Hepatocyte (in vitro differentiated cells): ENCODE measurements at regions not wholly inside any gene's neighbourhood (a gene's known extent, or its start where the extent isn't known, plus 50 kb on each side); places are given as distances from the start of the nearest gene placed in this dataset.

Experiments used
- DNase-seq: peaks from one replicate; pipeline ENCODE4 v3.0.0-alpha.2; 2016; ENCODE audit warnings: low spot score
- H2AFZ ChIP-seq: fragments of 200-600 bp; sonication (generic); 2 replicates; pipeline ENCODE4 v1.6.0; 2016; ENCODE audit warnings: antibody characterized with exemption, mild to moderate bottlenecking
- H3K27ac ChIP-seq: fragments of 200-600 bp; sonication (generic); 2 replicates; pipeline ENCODE4 v1.5.1; 2016; ENCODE audit warnings: mild to moderate bottlenecking
- H3K27me3 ChIP-seq: fragments of 200-600 bp; sonication (generic); 2 replicates; pipeline ENCODE4 v1.6.1; 2016
- H3K36me3 ChIP-seq: fragments of 200-600 bp; sonication (generic); replicated peaks from 2 replicates; pipeline ENCODE4 v1.5.1; 2016; ENCODE audit warnings: low read depth; ENCODE audit not compliant: insufficient read depth
- H3K4me1 ChIP-seq: fragments of 200-600 bp; sonication (generic); 2 replicates; pipeline ENCODE4 v1.5.1; 2016; ENCODE audit warnings: mild to moderate bottlenecking, moderate library complexity; ENCODE audit not compliant: insufficient read depth
- H3K4me2 ChIP-seq: fragments of 200-600 bp; sonication (generic); 2 replicates; pipeline ENCODE4 v1.6.0; 2016
- H3K4me3 ChIP-seq: fragments of 200-600 bp; sonication (generic); 2 replicates; pipeline ENCODE4 v1.5.1; 2016; ENCODE audit warnings: mild to moderate bottlenecking
- H3K79me2 ChIP-seq: fragments of 200-600 bp; sonication (generic); 2 replicates; pipeline ENCODE4 v1.6.0; 2017; ENCODE audit warnings: mild to moderate bottlenecking
- H3K9me2 ChIP-seq: fragments of 200-600 bp; sonication (generic); replicated peaks from 2 replicates; pipeline ENCODE4 v1.6.0; 2017; ENCODE audit warnings: mild to moderate bottlenecking; ENCODE audit not compliant: insufficient read depth
- H3K9me3 ChIP-seq: fragments of 200-600 bp; sonication (generic); 2 replicates; pipeline ENCODE4 v1.5.1; 2016; ENCODE audit warnings: low read depth, mild to moderate bottlenecking
- H4K20me1 ChIP-seq: fragments of 200-600 bp; sonication (generic); 2 replicates; pipeline ENCODE4 v1.6.0; 2016; ENCODE audit warnings: mild to moderate bottlenecking; ENCODE audit not compliant: insufficient read depth, poor library complexity, severe bottlenecking
- CTCF ChIP-seq: fragments of 200-600 bp; sonication (generic); IDR thresholded peaks from 2 replicates; pipeline ENCODE4 v1.5.1; 2016; ENCODE audit warnings: antibody characterized with exemption, mild to moderate bottlenecking; ENCODE audit not compliant: poor library complexity
- EZH2 ChIP-seq: fragments of 200-600 bp; sonication (generic); IDR thresholded peaks from 2 replicates; pipeline ENCODE4 v1.6.1; 2016; ENCODE audit warnings: antibody characterized with exemption, mild to moderate bottlenecking, borderline replicate concordance
- EZH2phosphoT487 ChIP-seq: fragments of 200-600 bp; sonication (generic); IDR thresholded peaks from one replicate; pipeline ENCODE4 v1.6.1; 2018; ENCODE audit warnings: antibody characterized with exemption, mild to moderate bottlenecking, low read depth, moderate library complexity; ENCODE audit not compliant: unreplicated experiment, severe bottlenecking
- WGBS: methylation state at CpG from one replicate; pipeline ENCODE4 v1.1.6; 2016; ENCODE audit warnings: low lambda C conversion rate; ENCODE audit errors: missing lambda C conversion rate; 5-methylcytosine and 5-hydroxymethylcytosine counted together

GRCh38 chr11:28981381-28981780 lies 873.2 kb downstream of the METTL15 start:
- no peaks in the 10 kb centered on the region for H3K9me3 ChIP-seq
- no peaks in the 10 kb centered on the region for H3K27me3 ChIP-seq
- WGBS, result 76% methylated on average over 1 of the region's 1 CpG
- no peak overlapping the region for H3K4me3 ChIP-seq
- no peaks in the 10 kb centered on the region for H3K4me1 ChIP-seq
- H2AFZ ChIP-seq, result no peak overlapping the region
- no peaks in the 10 kb centered on the region for H3K36me3 ChIP-seq
- no peak for DNase-seq
- no peaks in the 10 kb centered on the region for H3K9me2 ChIP-seq
- no peaks in the 10 kb centered on the region for H4K20me1 ChIP-seq
- H3K4me2 ChIP-seq, result no peak overlapping the region
- no peaks in the 10 kb centered on the region for H3K79me2 ChIP-seq
- TF ChIP-seq EZH2 (no peak), CTCF (no peak), EZH2phosphoT487 (no peak)
- H3K27ac ChIP-seq, result no peak overlapping the region

- Histone ChIP-seq H2AFZ (peak overlapping the region; percentile 59), H3K9me2 (no peaks in the 10 kb centered on the region)
- WGBS, result 67% methylated on average over 4 of the region's 4 CpGs
Measured at GRCh38 chr11:28976801-28977145, 868.6 kb downstream of the METTL15 start.

GRCh38 chr11:28976012-28976800 lies 868.0 kb downstream of the METTL15 start:
- Histone ChIP-seq H3K4me3 (no peak overlapping the region), H3K9me2 (no peaks in the 10 kb centered on the region), H3K27me3 (no peaks in the 10 kb centered on the region), H3K36me3 (no peaks in the 10 kb centered on the region), H2AFZ (peak overlapping the region; percentile 59), H4K20me1 (no peaks in the 10 kb centered on the region), H3K4me1 (peaks cover 5% of the 10 kb centered on the region), H3K4me2 (peak overlapping the region; percentile 57), H3K9me3 (no peaks in the 10 kb centered on the region), H3K27ac (peak overlapping the region; percentile 77), H3K79me2 (no peaks in the 10 kb centered on the region)
- 77% methylated on average over 10 of the region's 10 CpGs for WGBS
- DNase-seq, result peak; percentile 7
- TF ChIP-seq EZH2, result no peak

More at GRCh38 chr11:28976801-28977145, 868.6 kb downstream of the METTL15 start:
- H3K9me3 ChIP-seq, result no peaks in the 10 kb centered on the region
- H3K36me3 ChIP-seq, result no peaks in the 10 kb centered on the region
- peak overlapping the region; percentile 57 for H3K4me2 ChIP-seq
- no peaks in the 10 kb centered on the region for H3K79me2 ChIP-seq
- no peak overlapping the region for H3K4me3 ChIP-seq
- H4K20me1 ChIP-seq, result no peaks in the 10 kb centered on the region
- H3K27ac ChIP-seq, result peak overlapping the region; percentile 77
- H3K27me3 ChIP-seq, result no peaks in the 10 kb centered on the region
- peaks cover 5% of the 10 kb centered on the region for H3K4me1 ChIP-seq
- no peak for TF ChIP-seq EZH2
- no peak for TF ChIP-seq EZH2phosphoT487
- peak; percentile 32 for DNase-seq

- no peaks in the 10 kb centered on the region for H4K20me1 ChIP-seq
- no peak overlapping the region for H3K4me3 ChIP-seq
- no peaks in the 10 kb centered on the region for H3K9me3 ChIP-seq
- H3K4me2 ChIP-seq, result no peak overlapping the region
- no peak for TF ChIP-seq EZH2phosphoT487
- no peak for TF ChIP-seq EZH2
- no peak for TF ChIP-seq CTCF
- no peak overlapping the region for H2AFZ ChIP-seq
- H3K9me2 ChIP-seq, result no peaks in the 10 kb centered on the region
- no peaks in the 10 kb centered on the region for H3K36me3 ChIP-seq
- no peaks in the 10 kb centered on the region for H3K4me1 ChIP-seq
- DNase-seq, result no peak
- no peaks in the 10 kb centered on the region for H3K27me3 ChIP-seq
- no peak overlapping the region for H3K27ac ChIP-seq
- no peaks in the 10 kb centered on the region for H3K79me2 ChIP-seq
Measured at GRCh38 chr11:28969832-28970231, 861.6 kb downstream of the METTL15 start.
